Cardiac fibroblast (primary cell): ENCODE measurements at regions not wholly inside any gene's neighbourhood (a gene's known extent, or its start where the extent isn't known, plus 50 kb on each side); places are given as distances from the start of the nearest gene placed in this dataset.
"Not testable (repeated sequence)": the region's sequence is repeated elsewhere in the genome, so short reads cannot be mapped to it uniquely, and the experiment has no call there.

ENCODE experiments used
- DNase-seq, 2 donors: peaks; one replicate each; pipeline versions ENCODE4 v3.0.0 to v3.0.0-alpha.2; 2010; ENCODE audit warnings: low read depth in 2 of 2
- H3K4me3 ChIP-seq, 2 donors: replicated peaks in 1 of 2; 1 replicate in 1 of 2; 2 replicates in 1 of 2; pipeline ENCODE4 v1.5.1; 2011; ENCODE audit warnings: low read depth in 2 of 2, low read length in 2 of 2, mild to moderate bottlenecking in 2 of 2, moderate library complexity in 1 of 2
- CTCF ChIP-seq: IDR thresholded peaks from one replicate; pipeline ENCODE4 v1.5.1; 2011; ENCODE audit warnings: low read depth, mild to moderate bottlenecking, low read length, inconsistent platforms

GRCh38 chr1:185474440-185475149 is 157.6 kb upstream of the IVNS1ABP start:
- DNase-seq: no peak
- H3K4me3 ChIP-seq: no peak overlapping the region
- TF ChIP-seq CTCF: no peak

- TF ChIP-seq CTCF: no peak
- H3K4me3 ChIP-seq: no peak overlapping the region
- no peak for DNase-seq
These were observed 156.1 kb upstream of the IVNS1ABP start for GRCh38 chr1:185473186-185473585.

GRCh38 chr1:185468626-185469025 is 151.6 kb upstream of the IVNS1ABP start:
- no peak for TF ChIP-seq CTCF
- no peak overlapping the region for H3K4me3 ChIP-seq
- DNase-seq: no peak

- TF ChIP-seq CTCF: no peak
- no peak overlapping the region for H3K4me3 ChIP-seq
- DNase-seq: no peak
These were observed 150.1 kb upstream of the IVNS1ABP start for GRCh38 chr1:185467122-185467521.

GRCh38 chr1:185464777-185465176 is 147.7 kb upstream of the IVNS1ABP start:
- H3K4me3 ChIP-seq: no peak overlapping the region
- TF ChIP-seq CTCF: no peak
- no peak for DNase-seq

- no peak for DNase-seq
- no peak for TF ChIP-seq CTCF
- H3K4me3 ChIP-seq: no peak overlapping the region
These were observed 146.4 kb upstream of the IVNS1ABP start for GRCh38 chr1:185463433-185463832.

GRCh38 chr1:185463011-185463410 is 146.0 kb upstream of the IVNS1ABP start:
- H3K4me3 ChIP-seq: no peak overlapping the region
- TF ChIP-seq CTCF: no peak
- no peak for DNase-seq

GRCh38 chr1:185460723-185461122 is 143.7 kb upstream of the IVNS1ABP start:
- DNase-seq, H3K4me3 ChIP-seq: not testable (repeated sequence)
